CD14-positive monocyte (primary cell): ENCODE measurements at regions not wholly inside any gene's neighbourhood (a gene's known extent, or its start where the extent isn't known, plus 50 kb on each side); places are given as distances from the start of the nearest gene placed in this dataset.

Source experiments
- DNase-seq, 3 donors: peaks; one replicate each; pipeline ENCODE4 v3.0.0-alpha.2; 2011 to 2022
- H2AFZ ChIP-seq: 2 replicates; pipeline ENCODE4 v1.6.0; 2012; ENCODE audit warnings: mild to moderate bottlenecking, low read depth, low read length, inconsistent platforms; ENCODE audit not compliant: insufficient read depth, poor library complexity, severe bottlenecking
- H3K27ac ChIP-seq, 2 donors: 1 replicate in 1 of 2; 2 replicates in 1 of 2; pipeline ENCODE4 v1.5.1; 2012 to 2013; ENCODE audit warnings: low read length in 2 of 2, control low read depth in 1 of 2, inconsistent platforms in 1 of 2, low read depth in 1 of 2, mild to moderate bottlenecking in 1 of 2
- H3K27me3 ChIP-seq, 2 donors: one replicate each; pipeline versions ENCODE4 v1.6.0 to v1.6.1; 2011 to 2013; ENCODE audit warnings: low read length in 2 of 2; ENCODE audit not compliant: control insufficient read depth in 2 of 2, insufficient read depth in 2 of 2
- H3K36me3 ChIP-seq, 2 donors: replicated peaks in 1 of 2; 1 replicate in 1 of 2; 2 replicates in 1 of 2; pipeline versions ENCODE4 v1.5.1 to v1.6.1; 2012 to 2013; ENCODE audit warnings: low read length in 2 of 2, control low read depth in 1 of 2, inconsistent platforms in 1 of 2, mild to moderate bottlenecking in 1 of 2; ENCODE audit not compliant: insufficient read depth in 2 of 2, control insufficient read depth in 1 of 2
- H3K4me1 ChIP-seq, 2 donors: 1 replicate in 1 of 2; 2 replicates in 1 of 2; pipeline versions ENCODE4 v1.5.1 to v1.6.1; 2012 to 2013; ENCODE audit warnings: low read length in 2 of 2, control low read depth in 1 of 2, inconsistent platforms in 1 of 2, mild to moderate bottlenecking in 1 of 2, moderate library complexity in 1 of 2; ENCODE audit not compliant: insufficient read depth in 2 of 2, control insufficient read depth in 1 of 2
- H3K4me2 ChIP-seq: replicated peaks from 2 replicates; pipeline ENCODE3; 2012; ENCODE audit warnings: low read length, moderate library complexity, mild to moderate bottlenecking; ENCODE audit not compliant: poor library complexity, severe bottlenecking; ENCODE audit errors: extremely low read depth
- H3K4me3 ChIP-seq, 3 experiments: fragments of 200-600 bp in 1 of 3; sonication (generic) in 1 of 3; replicated peaks in 1 of 3; 1 replicate in 2 of 3; 2 replicates in 1 of 3; pipeline ENCODE4 v1.5.1; 2011 to 2013; ENCODE audit warnings: low read length in 3 of 3, mild to moderate bottlenecking in 3 of 3, control low read depth in 2 of 3, low read depth in 2 of 3, inconsistent platforms in 1 of 3, moderate library complexity in 1 of 3
- H3K79me2 ChIP-seq: 2 replicates; pipeline ENCODE4 v1.6.0; 2012; ENCODE audit warnings: mild to moderate bottlenecking, control low read depth, inconsistent platforms, low read length, moderate library complexity; ENCODE audit not compliant: insufficient read depth
- H3K9ac ChIP-seq: 2 replicates; pipeline ENCODE4 v1.6.0; 2017; ENCODE audit warnings: low read length, mild to moderate bottlenecking; ENCODE audit not compliant: insufficient read depth, poor library complexity, severe bottlenecking
- H3K9me3 ChIP-seq, 2 donors: replicated peaks in 1 of 2; 1 replicate in 1 of 2; 2 replicates in 1 of 2; pipeline versions ENCODE4 v1.5.1 to v1.6.1; 2012 to 2013; ENCODE audit warnings: low read length in 2 of 2, control low read depth in 1 of 2; ENCODE audit not compliant: control insufficient read depth in 1 of 2, insufficient read depth in 1 of 2
- H4K20me1 ChIP-seq: 2 replicates; pipeline ENCODE4 v1.6.0; 2012; ENCODE audit warnings: mild to moderate bottlenecking, low read length, control low read depth, moderate library complexity; ENCODE audit not compliant: insufficient read depth
- H3K27ac Mint-ChIP-seq, 7 donors: one replicate each; pipeline ENCODE4 v1.8.0; 2020; ENCODE audit warnings: mild to moderate bottlenecking in 7 of 7, mixed read lengths in 7 of 7, moderate library complexity in 6 of 7, inconsistent platforms in 2 of 7
- H3K27me3 Mint-ChIP-seq, 3 donors: one replicate each; pipeline ENCODE4 v1.8.0; 2021 to 2022; ENCODE audit warnings: low read depth in 3 of 3, mild to moderate bottlenecking in 3 of 3, mixed read lengths in 3 of 3, moderate library complexity in 3 of 3, inconsistent platforms in 1 of 3
- H3K36me3 Mint-ChIP-seq, 2 donors: one replicate each; pipeline ENCODE4 v1.8.0; 2020; ENCODE audit warnings: mixed read lengths in 2 of 2, inconsistent platforms in 1 of 2, mild to moderate bottlenecking in 1 of 2
- H3K4me1 Mint-ChIP-seq: one replicate; pipeline ENCODE4 v1.8.0; 2020; ENCODE audit warnings: mild to moderate bottlenecking, mixed read lengths
- H3K4me3 Mint-ChIP-seq, 2 donors: one replicate each; pipeline ENCODE4 v1.8.0; 2020; ENCODE audit warnings: mild to moderate bottlenecking in 2 of 2, mixed read lengths in 2 of 2, moderate library complexity in 1 of 2
- H3K9me3 Mint-ChIP-seq, 7 donors: one replicate each; pipeline ENCODE4 v1.8.0; 2020 to 2022; ENCODE audit warnings: mixed read lengths in 7 of 7, mild to moderate bottlenecking in 6 of 7, moderate library complexity in 6 of 7, inconsistent platforms in 2 of 7
- WGBS: methylation state at CpG from one replicate; pipeline ENCODE4 v1.1.5; 2013; ENCODE audit warnings: missing lambda C conversion rate; ENCODE audit not compliant: insufficient coverage; 5-methylcytosine and 5-hydroxymethylcytosine counted together
- intact Hi-C, 2 donors: fragments of 100-400 bp; cut with micrococcal nuclease; formaldehyde crosslinking; loops; one replicate each; pipeline versions ENCODE4 v1.15.0 to v1.15.1; 2023
- TF ChIP-seq, protein P1 (sequence below): fragments of 200-600 bp; IDR thresholded peaks from one replicate; pipeline ENCODE4 v1.8.0; 2022; ENCODE audit warnings: antibody characterized with exemption, mild to moderate bottlenecking

- Histone ChIP-seq H3K4me3 (no peak overlapping the region), H3K27me3 (no peaks in the 10 kb centered on the region), H4K20me1 (no peaks in the 10 kb centered on the region), H2AFZ (no peak overlapping the region), H3K4me2 (no peak overlapping the region), H3K79me2 (no peaks in the 10 kb centered on the region), H3K36me3 (no peaks in the 10 kb centered on the region), H3K9me3 (no peaks in the 10 kb centered on the region), H3K27ac (no peak overlapping the region), H3K9ac (no peak overlapping the region), H3K4me1 (no peaks in the 10 kb centered on the region)
- Mint-ChIP-seq H3K27ac (no peak overlapping the region), H3K4me3 (no peak overlapping the region), H3K4me1 (no peaks in the 10 kb centered on the region), H3K36me3 (no peaks in the 10 kb centered on the region), H3K27me3 (peaks cover 0 to 2% (median 0%) of the 10 kb centered on the region in 3 donors), H3K9me3 (peaks cover 0 to 6% (median 2%) of the 10 kb centered on the region in 7 donors)
- no peak for DNase-seq
- 94% methylated on average over 4 of the region's 12 CpGs for WGBS
- intact Hi-C loops: no loop called here
- TF ChIP-seq, protein P1, sequence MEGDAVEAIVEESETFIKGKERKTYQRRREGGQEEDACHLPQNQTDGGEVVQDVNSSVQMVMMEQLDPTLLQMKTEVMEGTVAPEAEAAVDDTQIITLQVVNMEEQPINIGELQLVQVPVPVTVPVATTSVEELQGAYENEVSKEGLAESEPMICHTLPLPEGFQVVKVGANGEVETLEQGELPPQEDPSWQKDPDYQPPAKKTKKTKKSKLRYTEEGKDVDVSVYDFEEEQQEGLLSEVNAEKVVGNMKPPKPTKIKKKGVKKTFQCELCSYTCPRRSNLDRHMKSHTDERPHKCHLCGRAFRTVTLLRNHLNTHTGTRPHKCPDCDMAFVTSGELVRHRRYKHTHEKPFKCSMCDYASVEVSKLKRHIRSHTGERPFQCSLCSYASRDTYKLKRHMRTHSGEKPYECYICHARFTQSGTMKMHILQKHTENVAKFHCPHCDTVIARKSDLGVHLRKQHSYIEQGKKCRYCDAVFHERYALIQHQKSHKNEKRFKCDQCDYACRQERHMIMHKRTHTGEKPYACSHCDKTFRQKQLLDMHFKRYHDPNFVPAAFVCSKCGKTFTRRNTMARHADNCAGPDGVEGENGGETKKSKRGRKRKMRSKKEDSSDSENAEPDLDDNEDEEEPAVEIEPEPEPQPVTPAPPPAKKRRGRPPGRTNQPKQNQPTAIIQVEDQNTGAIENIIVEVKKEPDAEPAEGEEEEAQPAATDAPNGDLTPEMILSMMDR: no peak
Measured at GRCh38 chr1:226470921-226471866, 63.3 kb upstream of the PARP1 start.

GRCh38 chr1:226473325-226473724 is 65.4 kb upstream of the PARP1 start:
- no peaks in the 10 kb centered on the region for H3K79me2 ChIP-seq
- no peaks in the 10 kb centered on the region for H3K36me3 ChIP-seq
- H3K9ac ChIP-seq: no peak overlapping the region
- no peak overlapping the region for H3K4me2 ChIP-seq
- H3K27ac Mint-ChIP-seq: no peak overlapping the region
- 97% methylated on average over 5 of the region's 5 CpGs for WGBS
- H4K20me1 ChIP-seq: no peaks in the 10 kb centered on the region
- no peaks in the 10 kb centered on the region for H3K9me3 ChIP-seq
- H3K4me3 ChIP-seq: no peak overlapping the region
- H3K9me3 Mint-ChIP-seq: peaks cover 0 to 4% (median 0%) of the 10 kb centered on the region in 7 donors
- no peaks in the 10 kb centered on the region for H3K4me1 ChIP-seq
- H3K4me1 Mint-ChIP-seq: no peaks in the 10 kb centered on the region
- peaks cover 0 to 2% (median 0%) of the 10 kb centered on the region in 3 donors for H3K27me3 Mint-ChIP-seq
- H3K27me3 ChIP-seq: no peaks in the 10 kb centered on the region
- DNase-seq: no peak
- intact Hi-C loops: no loop called here
- no peaks in the 10 kb centered on the region for H3K36me3 Mint-ChIP-seq
- TF ChIP-seq, protein P1: no peak
- H3K27ac ChIP-seq: no peak overlapping the region
- H2AFZ ChIP-seq: no peak overlapping the region
- H3K4me3 Mint-ChIP-seq: no peak overlapping the region
